Thyroid gland (tissue), 4 donors: ENCODE measurements at regions not wholly inside any gene's neighbourhood (a gene's known extent, or its start where the extent isn't known, plus 50 kb on each side); places are given as distances from the start of the nearest gene placed in this dataset.

Experiments used
- DNase-seq, 2 donors: peaks; one replicate each; pipeline ENCODE4 v3.0.0-alpha.2; 2019
- H3K27ac ChIP-seq, 3 donors: fragments of 200-600 bp; sonication (generic); 1 replicate in 2 of 3; 2 replicates in 1 of 3; pipeline ENCODE4 v1.5.1; 2016 to 2019; ENCODE audit warnings: mild to moderate bottlenecking in 1 of 3, moderate library complexity in 1 of 3
- H3K27me3 ChIP-seq: fragments of 200-600 bp; sonication (generic); one replicate; pipeline ENCODE4 v1.5.1; 2019
- H3K36me3 ChIP-seq, 2 donors: fragments of 200-600 bp; sonication (generic); one replicate each; pipeline ENCODE4 v1.5.1; 2016 to 2019
- H3K4me1 ChIP-seq, 2 donors: fragments of 200-600 bp; sonication (generic); one replicate each; pipeline ENCODE4 v1.5.1; 2017 to 2019
- H3K4me3 ChIP-seq, 3 donors: fragments of 200-600 bp; sonication (generic); replicated peaks in 1 of 3; 1 replicate in 2 of 3; 2 replicates in 1 of 3; pipeline ENCODE4 v1.5.1; 2016; ENCODE audit warnings: mild to moderate bottlenecking in 1 of 3
- H3K9me3 ChIP-seq: fragments of 200-600 bp; sonication (generic); one replicate; pipeline ENCODE4 v1.5.1; 2017
- CTCF ChIP-seq, 6 experiments: fragments of 200-600 bp in 3 of 6; fragments of 450-650 bp in 3 of 6; sonication (generic) in 3 of 6; IDR thresholded peaks; one replicate each; pipeline ENCODE4 v1.5.1; 2016 to 2019; ENCODE audit warnings: antibody characterized with exemption in 6 of 6, mild to moderate bottlenecking in 2 of 6, inconsistent platforms in 1 of 6, moderate library complexity in 1 of 6
- POLR2A ChIP-seq, 2 donors: fragments of 450-650 bp; IDR thresholded peaks; one replicate each; pipeline ENCODE4 v1.6.1; 2017; ENCODE audit warnings: antibody characterized with exemption in 2 of 2, mild to moderate bottlenecking in 2 of 2, moderate library complexity in 1 of 2
- WGBS, 2 donors: methylation state at CpG; one replicate each; pipeline ENCODE4 v1.1.5; 2017; 5-methylcytosine and 5-hydroxymethylcytosine counted together
- intact Hi-C: fragments of 100-400 bp; cut with DNase I; formaldehyde crosslinking; loops from one replicate; pipeline ENCODE4 v1.15.1; 2023

GRCh38 chr5:34450338-34450737 lies 205.8 kb upstream of the RAI14 start:
- H3K27ac ChIP-seq: no peak overlapping the region
- TF ChIP-seq POLR2A (IDR thresholded peaks at IDR 0.05) (no peak), CTCF (IDR thresholded peaks at IDR 0.05) (no peak)
- DNase-seq: no peak
- no peak overlapping the region for H3K4me3 ChIP-seq
- intact Hi-C loops: no loop called here
- H3K9me3 ChIP-seq: no peaks in the 10 kb centered on the region
- no peaks in the 10 kb centered on the region for H3K4me1 ChIP-seq
- 35 to 50% methylated on average over 2 of the region's 2 CpGs for WGBS, 2 donors
- no peaks in the 10 kb centered on the region for H3K27me3 ChIP-seq
- no peaks in the 10 kb centered on the region for H3K36me3 ChIP-seq

- no peaks in the 10 kb centered on the region for H3K9me3 ChIP-seq
- TF ChIP-seq POLR2A (IDR thresholded peaks at IDR 0.05) (no peak), CTCF (IDR thresholded peaks at IDR 0.05) (peak in 2 of 6 experiments; percentile 19 to 24)
- H3K36me3 ChIP-seq: no peaks in the 10 kb centered on the region
- H3K27me3 ChIP-seq: no peaks in the 10 kb centered on the region
- 31 to 34% methylated on average over 7 of the region's 7 CpGs for WGBS, 2 donors
- DNase-seq: no peak
- no peak overlapping the region for H3K4me3 ChIP-seq
- intact Hi-C loops: no loop called here
- no peak overlapping the region for H3K27ac ChIP-seq
- no peaks in the 10 kb centered on the region for H3K4me1 ChIP-seq
Observed at GRCh38 chr5:34452170-34452828, 203.8 kb upstream of the RAI14 start.

- Histone ChIP-seq H3K9me3 (no peaks in the 10 kb centered on the region), H3K4me3 (no peak overlapping the region), H3K36me3 (no peaks in the 10 kb centered on the region), H3K4me1 (no peaks in the 10 kb centered on the region), H3K27ac (no peak overlapping the region), H3K27me3 (no peaks in the 10 kb centered on the region)
- 83 to 93% methylated on average over 3 of the region's 3 CpGs for WGBS, 2 donors
- intact Hi-C loops: no loop called here
- no peak for DNase-seq
- TF ChIP-seq CTCF (IDR thresholded peaks at IDR 0.05): no peak
- TF ChIP-seq POLR2A (IDR thresholded peaks at IDR 0.05): no peak
Observed at GRCh38 chr5:34455098-34455497, 201.0 kb upstream of the RAI14 start.

GRCh38 chr5:34459908-34460307 lies 196.2 kb upstream of the RAI14 start:
- no peak overlapping the region for H3K4me3 ChIP-seq
- no peak for DNase-seq
- no peaks in the 10 kb centered on the region for H3K9me3 ChIP-seq
- 32 to 43% methylated on average over 3 of the region's 3 CpGs for WGBS, 2 donors
- no peaks in the 10 kb centered on the region for H3K4me1 ChIP-seq
- intact Hi-C loops: loop anchor here (10.0 kb wide), 1 partner anchor 465 kb away; no protein-coding TSS in a partner anchor
- H3K27ac ChIP-seq: no peak overlapping the region
- no peak for TF ChIP-seq POLR2A (IDR thresholded peaks at IDR 0.05)
- no peak for TF ChIP-seq CTCF (IDR thresholded peaks at IDR 0.05)
- H3K36me3 ChIP-seq: no peaks in the 10 kb centered on the region
- no peaks in the 10 kb centered on the region for H3K27me3 ChIP-seq

GRCh38 chr5:34460496-34460895 lies 195.6 kb upstream of the RAI14 start:
- TF ChIP-seq CTCF (IDR thresholded peaks at IDR 0.05): no peak
- TF ChIP-seq POLR2A (IDR thresholded peaks at IDR 0.05): no peak
- Histone ChIP-seq H3K4me3 (no peak overlapping the region), H3K27me3 (no peaks in the 10 kb centered on the region), H3K36me3 (no peaks in the 10 kb centered on the region), H3K4me1 (no peaks in the 10 kb centered on the region), H3K27ac (no peak overlapping the region), H3K9me3 (no peaks in the 10 kb centered on the region)
- WGBS, 2 donors: 37 to 50% methylated on average over 1 of the region's 1 CpG
- intact Hi-C loops: loop anchor here (10.0 kb wide), 1 partner anchor 466 kb away; no protein-coding TSS in a partner anchor
- no peak for DNase-seq
